ENCODE measurements at regions not wholly inside any gene's neighbourhood (a gene's known extent, or its start where the extent isn't known, plus 50 kb on each side); places are given as distances from the start of the nearest gene placed in this dataset.

GRCh38 chr2:226407135-226407534 lies 392.5 kb downstream of the IRS1 start (continued):
- no peak for TF ChIP-seq AHDC1 (CRISPR knock-in tag; IDR thresholded peaks at IDR 0.05; ENCODE audit: borderline replicate concordance)
- no peak for TF ChIP-seq ZNF234 (CRISPR knock-in tag; conservative IDR thresholded peaks at IDR 0.05)
- no peak for TF ChIP-seq ZNF563 (CRISPR knock-in tag; IDR thresholded peaks at IDR 0.05)
- no peak for TF ChIP-seq ZNF24 (IDR thresholded peaks at IDR 0.05)
- no peak for TF ChIP-seq SIX1 (CRISPR knock-in tag; IDR thresholded peaks at IDR 0.05; ENCODE audit: borderline replicate concordance)
- TF ChIP-seq, protein P1, sequence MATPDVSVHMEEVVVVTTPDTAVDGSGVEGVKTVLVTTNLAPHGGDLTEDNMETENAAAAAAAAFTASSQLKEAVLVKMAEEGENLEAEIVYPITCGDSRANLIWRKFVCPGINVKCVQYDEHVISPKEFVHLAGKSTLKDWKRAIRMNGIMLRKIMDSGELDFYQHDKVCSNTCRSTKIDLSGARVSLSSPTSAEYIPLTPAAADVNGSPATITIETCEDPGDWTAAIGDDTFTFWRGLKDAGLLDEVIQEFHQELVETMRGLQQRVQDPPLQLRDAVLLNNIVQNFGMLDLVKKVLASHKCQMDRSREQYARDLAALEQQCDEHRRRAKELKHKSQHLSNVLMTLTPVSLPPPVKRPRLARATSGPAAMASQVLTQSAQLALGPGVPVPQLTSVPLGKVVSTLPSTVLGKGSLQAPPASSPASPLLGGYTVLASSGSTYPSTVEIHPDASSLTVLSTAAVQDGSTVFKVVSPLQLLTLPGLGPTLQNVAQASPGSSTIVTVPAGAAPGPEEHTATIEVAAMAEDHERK (CRISPR knock-in tag; IDR thresholded peaks at IDR 0.05; ENCODE audit: low read depth): no peak
- TF ChIP-seq MED13 (CRISPR knock-in tag; IDR thresholded peaks at IDR 0.05): no peak
- TF ChIP-seq ZMAT3 (CRISPR knock-in tag; conservative IDR thresholded peaks at IDR 0.05): no peak
- TF ChIP-seq ZFAT (CRISPR knock-in tag; conservative IDR thresholded peaks at IDR 0.05): no peak
- no peak for TF ChIP-seq DRAP1 (CRISPR knock-in tag; IDR thresholded peaks at IDR 0.05)
